Activated CD4-positive, alpha-beta T cell treated with anti-CD3 and anti-CD28 coated beads, Interleukin-2, Interleukin-6, amounts not matched to agents 100 ng/mL and 50 ng/mL, durations not matched to agents 16 hours and 8 hours (primary cell): ENCODE measurements at regions not wholly inside any gene's neighbourhood (a gene's known extent, or its start where the extent isn't known, plus 50 kb on each side); places are given as distances from the start of the nearest gene placed in this dataset.

Source experiments
- DNase-seq: peaks from one replicate; pipeline ENCODE4 v3.0.0-alpha.2; 2020

- DNase-seq: no peak
These were observed 168.2 kb upstream of the CST7 start for GRCh38 chr20:24780674-24781417.

GRCh38 chr20:24781418-24781980, 167.6 kb upstream of the CST7 start:
- peak; percentile 32 for DNase-seq

- no peak for DNase-seq
These were observed 166.8 kb upstream of the CST7 start for GRCh38 chr20:24782301-24782700.

GRCh38 chr20:24782801-24783630, 166.1 kb upstream of the CST7 start:
- no peak for DNase-seq

- DNase-seq: no peak
These were observed 165.2 kb upstream of the CST7 start for GRCh38 chr20:24783631-24784492.

- DNase-seq: no peak
These were observed 164.5 kb upstream of the CST7 start for GRCh38 chr20:24784607-24785006.

GRCh38 chr20:24785141-24786110, 163.6 kb upstream of the CST7 start:
- no peak for DNase-seq

- DNase-seq: no peak
These were observed 163.0 kb upstream of the CST7 start for GRCh38 chr20:24786111-24786495.

GRCh38 chr20:24786646-24787045, 162.4 kb upstream of the CST7 start:
- no peak for DNase-seq

- DNase-seq: no peak
These were observed 162.0 kb upstream of the CST7 start for GRCh38 chr20:24787071-24787470.

- DNase-seq: no peak
These were observed 161.4 kb upstream of the CST7 start for GRCh38 chr20:24787621-24788020.

GRCh38 chr20:24789877-24790276, 159.2 kb upstream of the CST7 start:
- DNase-seq: no peak

- DNase-seq: no peak
These were observed 158.3 kb upstream of the CST7 start for GRCh38 chr20:24790746-24791283.

GRCh38 chr20:24791953-24792352, 157.1 kb upstream of the CST7 start:
- no peak for DNase-seq

- no peak for DNase-seq
These were observed 156.2 kb upstream of the CST7 start for GRCh38 chr20:24792641-24793495.

- peak; percentile 6 for DNase-seq
These were observed 153.6 kb upstream of the CST7 start for GRCh38 chr20:24795436-24795835.

- no peak for DNase-seq
These were observed 152.8 kb upstream of the CST7 start for GRCh38 chr20:24796236-24796635.

GRCh38 chr20:24797113-24797512, 152.0 kb upstream of the CST7 start:
- no peak for DNase-seq

- DNase-seq: no peak
These were observed 151.1 kb upstream of the CST7 start for GRCh38 chr20:24797745-24798655.
